AG04450 (cell line): ENCODE measurements at regions not wholly inside any gene's neighbourhood (a gene's known extent, or its start where the extent isn't known, plus 50 kb on each side); places are given as distances from the start of the nearest gene placed in this dataset.
A peak's percentile ranks its signal among the peaks of the same experiment; 100 is the strongest.
"Not testable (repeated sequence)": the region's sequence is repeated elsewhere in the genome, so short reads cannot be mapped to it uniquely, and the experiment has no call there.

Experiments
- CTCF ChIA-PET: fragments of 300-600, 350-600 bp; formaldehyde crosslinking; extraction: SDS; loops from one replicate; lab custom pipeline; 2022; ENCODE audit warnings: antibody characterized with exemption, inconsistent platforms; lab: Charles Lee
- POLR2A ChIA-PET: fragments of 350-600 bp; formaldehyde crosslinking; extraction: SDS; loops from one replicate; lab custom pipeline; 2021; ENCODE audit warnings: antibody characterized with exemption, inconsistent platforms; lab: Yijun Ruan, JAX
- DNase-seq: peaks from one replicate; pipeline ENCODE4 v3.0.0-alpha.2; 2011; ENCODE audit warnings: low read depth, low spot score
- H3K27ac ChIP-seq: one replicate; pipeline ENCODE4 v1.5.1; 2012; ENCODE audit warnings: low read depth, low read length, control low read depth
- H3K27me3 ChIP-seq: one replicate; pipeline ENCODE4 v1.6.0; 2012; ENCODE audit warnings: low read length; ENCODE audit not compliant: control insufficient read depth, insufficient read depth
- H3K4me3 ChIP-seq: 2 replicates; pipeline ENCODE4 v1.5.1; 2011; ENCODE audit warnings: mild to moderate bottlenecking, low read depth, low read length, control low read depth
- H3K9me3 ChIP-seq: 2 replicates; pipeline ENCODE4 v1.5.1; 2012; ENCODE audit warnings: low read length; ENCODE audit not compliant: control insufficient read depth, insufficient read depth
- CTCF ChIP-seq: IDR thresholded peaks from 2 replicates; pipeline ENCODE4 v1.5.1; 2011; ENCODE audit warnings: low read depth, low read length, control low read depth, inconsistent platforms

GRCh38 chr9:110130791-110131416, 77.1 kb downstream of the C9orf152 start:
- CTCF ChIA-PET: no interaction called here
- DNase-seq: no peak
- H3K4me3 ChIP-seq: no peak overlapping the region
- POLR2A ChIA-PET: no interaction called here
- no peaks in the 10 kb centered on the region for H3K27me3 ChIP-seq
- H3K9me3 ChIP-seq: no peaks in the 10 kb centered on the region
- H3K27ac ChIP-seq: no peak overlapping the region
- TF ChIP-seq CTCF: no peak

- no peak for TF ChIP-seq CTCF
- POLR2A ChIA-PET: interaction anchor here (0.7 kb wide), 1 partner anchor 55 kb away, joined by 3 read pairs; no protein-coding TSS in a partner anchor
- H3K4me3 ChIP-seq: no peak overlapping the region
- CTCF ChIA-PET: interaction anchor here (0.7 kb wide), 1 partner anchor 630 kb away, joined by 3 read pairs; no protein-coding TSS in a partner anchor
- DNase-seq: no peak
- H3K27ac ChIP-seq: no peak overlapping the region
- H3K9me3 ChIP-seq: no peaks in the 10 kb centered on the region
- H3K27me3 ChIP-seq: no peaks in the 10 kb centered on the region
Observed at GRCh38 chr9:110131499-110131898, 76.5 kb downstream of the C9orf152 start.

DNA sequence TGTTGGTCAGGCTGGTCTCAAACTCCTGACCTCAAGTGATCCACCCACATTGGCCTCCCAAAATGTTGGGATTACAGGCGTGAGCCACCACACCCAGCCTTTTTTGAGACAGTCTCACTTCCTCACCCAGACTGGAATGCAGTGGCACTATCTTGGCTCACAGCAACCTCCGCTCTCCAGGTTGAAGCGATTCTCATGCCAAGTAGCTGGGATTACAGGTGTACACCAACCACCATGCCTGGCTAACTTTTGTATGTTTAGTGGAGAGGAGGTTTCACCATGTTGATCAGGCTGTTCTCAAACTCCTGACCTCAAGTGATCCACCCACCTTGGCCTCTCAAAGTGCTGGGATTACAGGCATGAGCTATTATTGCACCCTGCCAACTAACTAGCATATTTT, 75.4 kb downstream of the C9orf152 start:
- H3K27me3 ChIP-seq, H3K4me3 ChIP-seq, DNase-seq, H3K27ac ChIP-seq, CTCF ChIA-PET, H3K9me3 ChIP-seq, POLR2A ChIA-PET: not testable (repeated sequence)

- ChIA-PET POLR2A (no interaction called here), CTCF (no interaction called here)
- H3K9me3 ChIP-seq: no peaks in the 10 kb centered on the region
- H3K4me3 ChIP-seq: no peak overlapping the region
- no peaks in the 10 kb centered on the region for H3K27me3 ChIP-seq
- DNase-seq: no peak
- no peak overlapping the region for H3K27ac ChIP-seq
- TF ChIP-seq CTCF: no peak
Observed at GRCh38 chr9:110133059-110133458, 74.9 kb downstream of the C9orf152 start.

DNA sequence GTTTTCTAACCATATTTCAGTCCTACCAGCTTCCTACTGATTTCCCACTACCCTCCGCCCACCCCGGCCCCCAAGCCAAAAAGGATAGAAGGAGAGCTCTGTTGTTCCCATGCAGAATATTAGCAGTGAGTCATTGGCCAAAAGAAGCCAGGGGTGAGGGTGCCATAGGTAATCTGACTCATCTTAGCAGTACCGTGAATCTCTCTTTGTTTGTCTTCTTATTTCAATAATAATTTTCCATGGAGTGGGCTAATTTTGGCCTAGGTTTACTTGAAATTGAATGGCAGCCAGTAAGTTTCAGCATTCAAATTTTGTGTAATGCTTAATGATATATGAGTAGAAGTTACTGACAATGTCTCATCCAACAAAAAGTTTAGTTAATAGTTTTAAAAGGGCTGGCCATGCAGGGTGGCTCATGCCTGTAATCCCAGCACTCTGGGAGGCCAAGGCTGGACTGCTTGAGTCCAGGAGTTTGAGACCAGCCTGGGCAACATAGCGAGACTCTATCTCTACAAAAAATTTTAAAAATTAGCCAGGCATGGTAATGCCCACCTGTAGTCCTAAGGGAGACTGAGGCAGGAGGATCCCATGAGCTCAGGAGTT, 74.2 kb downstream of the C9orf152 start:
- Histone ChIP-seq H3K27me3 (no peaks in the 10 kb centered on the region), H3K4me3 (no peak overlapping the region), H3K27ac (peak overlapping the region; percentile 48), H3K9me3 (no peaks in the 10 kb centered on the region)
- CTCF ChIA-PET: no interaction called here
- DNase-seq: no peak
- POLR2A ChIA-PET: interaction anchor here (0.6 kb wide), 1 partner anchor 548 kb away, joined by 5 read pairs; no protein-coding TSS in a partner anchor
- no peak for TF ChIP-seq CTCF
